Endothelial cell of umbilical vein (primary cell): ENCODE measurements at regions not wholly inside any gene's neighbourhood (a gene's known extent, or its start where the extent isn't known, plus 50 kb on each side); places are given as distances from the start of the nearest gene placed in this dataset.
"Not testable (repeated sequence)": the region's sequence is repeated elsewhere in the genome, so short reads cannot be mapped to it uniquely, and the experiment has no call there.

Experiments
- CTCF ChIP-seq, 2 donors: IDR thresholded peaks; 1 replicate in 1 of 2; 2 replicates in 1 of 2; pipeline ENCODE4 v1.5.1; 2011; ENCODE audit warnings: low read length in 2 of 2, mild to moderate bottlenecking in 2 of 2, moderate library complexity in 2 of 2, control low read depth in 1 of 2, inconsistent platforms in 1 of 2, low read depth in 1 of 2; ENCODE audit not compliant: insufficient read depth in 1 of 2; ENCODE audit errors: extremely low read depth in 1 of 2
- FOS ChIP-seq: IDR thresholded peaks from 2 replicates; pipeline ENCODE4 v1.6.1; 2011; ENCODE audit warnings: mild to moderate bottlenecking, low read length, moderate library complexity, borderline replicate concordance; ENCODE audit not compliant: insufficient read depth
- JUN ChIP-seq: IDR thresholded peaks from 2 replicates; pipeline ENCODE4 v1.6.1; 2011; ENCODE audit warnings: borderline replicate concordance, low read depth; ENCODE audit not compliant: insufficient read length, insufficient read depth
- POLR2A ChIP-seq: IDR thresholded peaks from 2 replicates; pipeline ENCODE4 v1.6.1; 2012; ENCODE audit warnings: low read depth, mild to moderate bottlenecking, control low read depth, low read length
- POLR2AphosphoS5 ChIP-seq: IDR thresholded peaks from 2 replicates; pipeline ENCODE4 v1.6.1; 2012; ENCODE audit warnings: low read depth, mild to moderate bottlenecking, control low read depth, low read length, moderate library complexity; ENCODE audit not compliant: insufficient read depth

DNA sequence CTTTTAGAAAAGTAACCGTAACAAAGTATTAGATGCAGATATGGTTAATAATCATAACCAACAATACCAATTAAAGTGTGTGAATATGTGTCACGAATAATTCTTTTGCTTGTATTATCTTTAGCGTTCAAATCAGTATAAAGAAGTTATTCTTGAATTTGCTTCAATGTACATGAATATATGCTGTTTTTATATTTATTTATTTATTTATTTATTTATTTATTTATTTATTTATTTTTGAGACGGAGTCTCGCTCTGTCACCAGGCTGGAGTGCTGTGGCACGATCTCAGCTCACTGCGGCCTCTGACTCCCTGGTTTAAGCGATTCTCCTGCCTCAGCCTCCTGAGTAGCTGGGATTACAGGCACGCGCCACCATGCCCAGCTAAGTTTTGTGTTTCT lies 147.6 kb upstream of the GALNT2 start:
- TF ChIP-seq CTCF (IDR thresholded peaks at IDR 0.05; ENCODE audit: extremely low read depth in 1 of 2, insufficient read depth in 1 of 2, low read depth in 1 of 2, low read length in 2 of 2); POLR2A; POLR2AphosphoS5; JUN; FOS: not testable (repeated sequence)
